GM18502 (cell line): ENCODE measurements at regions not wholly inside any gene's neighbourhood (a gene's known extent, or its start where the extent isn't known, plus 50 kb on each side); places are given as distances from the start of the nearest gene placed in this dataset.
"Not testable (repeated sequence)": the region's sequence is repeated elsewhere in the genome, so short reads cannot be mapped to it uniquely, and the experiment has no call there.

ENCODE experiments used
- ATAC-seq: cut with Tn5 transposase; IDR thresholded peaks from one replicate; pipeline ENCODE4 v1.9.1; 2021; ENCODE audit warnings: mild to moderate bottlenecking; ENCODE audit not compliant: unreplicated experiment, poor library complexity

DNA sequence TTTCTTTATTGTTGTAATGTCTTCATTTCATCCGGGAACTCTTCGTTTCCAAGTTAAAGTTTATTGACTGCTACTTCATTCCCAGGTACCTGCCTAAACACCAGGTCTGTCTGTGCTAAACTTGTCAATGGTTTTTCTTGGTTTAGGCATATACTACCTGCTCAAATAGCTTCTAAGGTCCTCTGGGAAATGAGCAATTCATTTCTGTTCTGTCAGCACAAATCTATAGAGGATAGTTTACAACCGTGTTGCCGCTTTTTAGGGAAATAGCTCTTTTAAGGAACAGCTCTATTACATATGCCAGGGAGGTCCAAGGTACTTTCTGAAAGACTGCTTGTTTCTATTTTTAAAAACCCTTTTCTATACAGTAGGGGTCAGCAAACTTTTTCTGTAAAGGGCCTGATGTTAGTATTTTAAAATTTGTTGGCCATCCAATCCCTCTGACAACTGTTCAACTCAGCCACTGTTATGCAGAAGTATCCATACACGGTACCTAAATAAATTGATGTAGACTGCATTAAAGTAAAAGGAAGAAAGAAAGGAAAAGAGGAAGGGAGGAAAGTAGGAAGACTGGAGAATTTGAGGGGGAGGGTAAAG lies 222.7 kb upstream of the PTBP2 start:
- no peak for ATAC-seq

DNA sequence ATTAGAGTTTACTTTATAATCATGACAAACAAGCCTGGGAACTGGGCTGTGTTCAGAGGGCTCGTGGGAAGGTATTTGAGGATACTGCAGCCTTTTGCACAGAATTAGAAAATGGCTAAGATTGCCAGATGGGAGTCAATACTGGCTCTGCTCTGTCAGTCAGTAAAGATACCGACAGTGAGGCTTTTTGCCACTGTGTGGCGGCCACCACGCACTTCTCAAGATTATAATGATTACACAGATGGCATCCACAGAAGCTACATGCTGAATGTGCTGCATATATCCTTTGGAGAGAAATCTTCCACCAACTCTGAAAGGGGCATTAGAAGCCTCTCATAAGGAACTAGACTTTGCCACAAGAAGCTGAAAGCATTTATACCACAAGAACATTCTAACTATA lies 213.4 kb upstream of the PTBP2 start:
- no peak for ATAC-seq

DNA sequence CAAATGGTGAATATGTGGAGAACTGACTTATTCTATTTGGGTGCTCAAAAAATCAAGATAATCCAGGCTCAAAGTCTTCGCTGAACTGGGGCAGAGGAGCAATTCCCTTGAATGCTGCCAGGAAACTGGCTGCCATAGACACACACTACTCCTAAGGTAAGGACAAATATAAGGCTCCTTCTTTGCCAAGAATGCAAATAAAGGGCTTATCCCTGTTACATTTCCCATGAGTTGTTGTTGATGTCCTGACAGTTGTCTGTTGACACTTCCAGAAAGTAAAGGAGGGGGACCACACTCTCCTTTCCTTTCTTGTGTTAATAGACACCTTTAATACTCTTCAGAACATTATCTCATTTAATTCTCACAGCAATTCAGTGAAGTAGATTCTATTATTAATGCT lies 212.2 kb upstream of the PTBP2 start:
- ATAC-seq = no peak

DNA sequence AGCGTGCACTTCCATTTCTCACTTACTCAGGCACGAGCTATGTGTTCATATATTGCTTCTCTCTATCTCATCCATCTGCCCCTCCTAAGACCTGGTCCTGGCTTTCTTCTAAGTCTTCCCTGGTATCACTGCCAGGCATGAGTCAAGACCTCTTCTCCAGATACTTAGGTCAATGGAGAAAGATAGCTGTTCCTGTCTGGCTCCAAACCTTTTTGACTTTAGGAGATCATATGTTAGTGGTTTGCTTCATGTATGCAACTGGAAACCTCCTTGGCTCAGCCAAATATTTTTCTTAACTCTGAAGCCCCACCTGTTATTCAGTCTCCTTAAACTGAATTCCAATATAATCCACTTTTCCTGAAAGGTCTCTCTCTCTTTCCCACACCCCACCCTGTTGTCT lies 211.6 kb upstream of the PTBP2 start:
- ATAC-seq = no peak

DNA sequence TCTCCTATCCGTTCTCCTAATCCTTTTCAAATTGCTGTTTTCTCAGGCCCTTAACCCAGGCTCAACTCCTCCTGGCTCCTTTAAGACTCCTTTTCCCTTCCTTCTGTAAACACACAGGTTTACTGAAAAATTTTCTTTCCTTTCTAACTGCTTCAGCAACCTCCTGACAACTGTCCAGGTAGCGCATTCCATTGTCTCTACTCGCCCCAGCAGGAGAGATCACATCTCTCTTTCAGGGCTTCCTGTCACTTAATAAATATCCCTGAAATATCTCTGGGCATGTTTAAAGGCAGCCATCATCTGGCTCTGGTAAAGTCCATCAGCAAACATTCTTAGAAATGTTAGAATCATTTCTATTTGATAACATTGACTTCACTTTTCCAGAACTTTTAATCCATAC lies 211.2 kb upstream of the PTBP2 start:
- no peak for ATAC-seq

DNA sequence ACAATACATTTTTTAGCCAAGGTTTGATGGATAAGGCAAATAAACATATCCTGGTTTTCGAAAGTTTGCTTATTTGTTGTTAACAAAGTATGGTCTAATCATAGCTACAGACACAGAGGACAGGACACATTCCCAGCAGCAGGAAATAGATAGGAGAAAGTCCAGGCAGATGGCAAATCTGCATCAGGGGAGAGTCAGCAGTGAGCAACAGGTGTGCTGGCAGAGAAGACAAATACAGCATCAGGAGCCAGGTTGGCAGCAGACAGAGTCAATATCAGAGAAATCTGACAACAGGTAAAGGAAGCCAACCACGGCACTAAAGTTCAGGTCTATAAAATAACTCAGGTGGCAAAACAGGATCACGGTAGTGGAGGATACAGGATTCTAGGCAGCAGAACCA lies 210.7 kb upstream of the PTBP2 start:
- ATAC-seq = no peak

DNA sequence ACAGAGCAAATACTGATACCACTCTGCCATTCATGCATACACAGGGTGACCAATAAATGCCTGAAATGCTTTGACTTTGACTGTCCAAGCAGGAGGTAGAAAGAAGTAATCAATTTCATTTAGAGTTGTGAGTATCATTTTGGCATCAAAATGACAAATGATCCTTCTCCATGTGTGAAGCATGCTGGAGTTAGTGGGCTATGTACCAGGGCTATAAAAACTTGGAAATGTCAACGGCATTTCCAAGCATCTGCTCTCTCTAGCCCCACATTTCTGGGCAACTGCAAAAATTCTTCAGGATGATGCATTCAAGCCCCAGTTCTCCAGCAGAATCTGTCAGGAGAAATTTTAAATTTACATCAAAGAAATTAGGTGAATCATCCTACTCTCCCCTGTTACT lies 208.4 kb upstream of the PTBP2 start:
- no peak for ATAC-seq

DNA sequence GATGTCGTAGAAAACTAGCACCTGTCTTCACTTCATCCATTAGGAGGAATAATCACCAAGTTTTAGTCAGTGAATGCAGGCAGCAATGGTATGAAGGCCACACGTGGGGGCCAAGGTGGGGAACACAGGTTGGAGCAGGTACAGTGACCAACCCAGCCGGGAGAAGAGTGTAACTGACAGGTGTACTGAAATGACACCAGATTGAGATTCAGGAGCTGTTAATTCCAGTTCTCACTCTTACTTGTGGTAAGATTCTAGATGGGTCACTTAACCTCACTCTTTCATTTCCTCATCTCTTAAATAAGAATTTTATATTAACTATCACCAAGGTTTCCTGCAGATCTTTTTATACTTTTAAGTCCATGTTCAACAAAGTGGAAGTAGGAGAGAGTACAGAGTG lies 206.2 kb upstream of the PTBP2 start:
- peak; percentile 78 for ATAC-seq

DNA sequence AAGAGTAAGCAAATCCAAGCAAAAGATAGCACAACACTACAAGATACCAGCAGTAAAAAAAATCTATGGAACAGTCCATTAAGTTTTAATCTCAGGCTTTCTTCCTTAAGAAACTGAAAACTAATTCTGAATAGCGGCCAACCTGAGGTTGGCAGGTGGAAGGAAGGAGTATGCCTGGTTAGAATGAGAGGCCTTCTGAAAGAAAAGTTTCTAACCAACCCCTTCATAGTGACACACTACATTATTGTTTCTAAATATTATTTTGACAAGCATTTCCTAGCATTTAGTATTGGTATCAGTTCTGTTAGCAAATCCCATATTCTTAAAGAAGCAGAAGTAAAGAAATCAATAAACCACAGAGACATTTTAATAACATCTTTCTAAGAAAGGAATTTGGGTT lies 205.7 kb upstream of the PTBP2 start:
- peak; percentile 43 for ATAC-seq

DNA sequence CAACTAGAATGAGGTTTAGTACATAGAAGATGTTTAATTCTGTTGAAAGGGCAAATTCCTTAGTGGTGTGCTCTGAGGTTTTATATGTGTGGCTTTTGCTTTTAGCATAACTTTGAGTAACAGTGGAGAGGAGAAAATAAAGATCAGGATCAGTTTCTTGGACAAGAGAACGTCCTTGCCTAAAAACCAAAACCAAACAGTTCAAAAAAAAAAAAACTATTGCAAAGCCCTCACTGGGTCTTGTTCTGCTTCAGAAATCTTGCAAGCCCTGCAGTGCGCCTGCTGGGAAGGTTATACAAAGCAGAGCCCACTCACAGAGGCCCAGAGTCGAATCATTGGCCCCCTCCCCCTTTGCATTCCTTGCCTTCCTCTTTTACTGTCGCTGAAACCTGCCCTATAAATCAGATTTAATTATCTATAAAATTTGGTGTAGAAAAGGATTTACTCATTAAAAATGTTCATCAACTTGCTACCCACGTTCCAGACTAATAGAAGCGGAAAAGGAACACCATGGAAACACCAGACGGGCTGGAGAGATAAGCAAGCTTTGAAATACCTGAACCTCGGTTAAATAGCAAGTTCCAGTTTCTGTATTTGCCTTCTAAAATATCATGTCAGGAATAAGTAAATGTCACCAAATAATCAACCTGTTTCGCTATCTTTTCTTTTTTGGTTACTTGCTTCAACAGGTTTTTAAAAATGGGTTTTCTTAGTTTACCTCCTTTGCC lies 201.6 kb upstream of the PTBP2 start:
- ATAC-seq = no peak

DNA sequence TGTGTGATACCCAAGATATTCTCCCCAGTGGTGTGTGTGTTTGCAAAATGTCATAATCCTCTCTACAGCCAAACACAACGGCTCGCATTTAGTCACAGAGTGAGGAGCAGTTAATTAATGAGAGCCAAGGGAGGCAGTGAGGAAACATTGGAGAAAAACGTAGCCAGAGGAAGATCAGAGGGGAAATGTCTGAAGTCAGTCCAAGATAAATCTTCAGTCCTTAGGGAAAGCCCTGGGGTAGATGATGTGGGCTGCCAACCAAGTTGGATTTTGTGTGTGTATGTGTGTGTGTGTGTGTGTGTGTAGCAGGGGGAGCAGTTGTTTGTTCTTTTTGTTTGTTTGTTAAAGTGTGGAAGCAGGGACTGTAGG lies 201.0 kb upstream of the PTBP2 start:
- no peak for ATAC-seq

DNA sequence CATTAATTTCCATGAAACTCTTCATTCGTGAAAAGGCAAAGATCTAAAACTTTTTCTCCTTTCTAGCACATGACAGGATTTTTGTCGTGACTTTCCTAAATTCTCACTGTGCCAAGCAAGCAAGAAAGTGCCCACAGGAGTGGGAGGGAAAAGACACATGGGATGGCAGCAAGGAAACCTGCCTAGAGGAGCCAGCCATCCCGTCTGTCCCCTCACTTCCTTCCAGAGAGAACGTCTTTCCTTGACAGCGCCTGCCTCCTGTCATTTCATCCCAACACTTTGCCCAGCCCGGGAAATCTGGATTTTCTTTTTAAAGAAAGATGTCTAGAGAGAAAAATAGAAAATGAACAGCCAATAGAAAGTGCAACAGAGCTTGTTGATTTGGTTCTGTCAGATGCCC lies 200.6 kb upstream of the PTBP2 start:
- no peak for ATAC-seq

DNA sequence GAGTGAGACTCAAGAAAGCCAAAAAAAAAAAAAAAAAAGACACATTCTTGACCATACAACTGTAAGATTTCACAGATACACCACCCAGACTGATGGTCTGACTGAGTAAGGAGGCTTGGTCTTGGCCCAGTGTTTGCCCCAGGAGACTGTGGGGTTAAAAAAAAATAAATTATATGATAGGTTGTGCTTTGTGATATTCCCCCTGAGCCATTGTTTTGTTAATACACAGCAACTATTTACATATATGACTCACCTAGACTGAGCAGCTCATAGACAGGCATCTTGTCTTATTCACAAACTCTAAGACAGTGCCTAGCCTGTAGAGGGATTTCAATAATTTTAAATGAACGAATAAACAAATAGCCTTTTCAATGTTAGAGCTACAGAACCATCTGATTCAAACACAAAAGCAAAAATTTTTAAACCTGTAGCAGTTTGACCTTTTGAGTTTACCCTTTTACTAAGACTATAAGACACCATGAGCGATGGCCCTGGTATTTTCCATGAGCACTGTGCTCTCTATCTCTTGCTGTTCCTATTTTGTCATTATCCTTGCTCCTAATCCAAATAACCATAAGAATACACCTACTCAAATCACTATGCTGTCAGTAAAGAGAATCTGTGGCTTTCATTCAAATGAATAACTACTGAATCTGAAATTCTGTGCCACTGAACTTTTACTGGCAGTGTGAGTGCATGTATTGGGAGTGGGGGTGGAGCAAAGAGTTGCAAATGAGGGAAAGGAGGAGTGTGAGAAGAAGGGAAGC lies 199.4 kb upstream of the PTBP2 start:
- ATAC-seq = no peak

DNA sequence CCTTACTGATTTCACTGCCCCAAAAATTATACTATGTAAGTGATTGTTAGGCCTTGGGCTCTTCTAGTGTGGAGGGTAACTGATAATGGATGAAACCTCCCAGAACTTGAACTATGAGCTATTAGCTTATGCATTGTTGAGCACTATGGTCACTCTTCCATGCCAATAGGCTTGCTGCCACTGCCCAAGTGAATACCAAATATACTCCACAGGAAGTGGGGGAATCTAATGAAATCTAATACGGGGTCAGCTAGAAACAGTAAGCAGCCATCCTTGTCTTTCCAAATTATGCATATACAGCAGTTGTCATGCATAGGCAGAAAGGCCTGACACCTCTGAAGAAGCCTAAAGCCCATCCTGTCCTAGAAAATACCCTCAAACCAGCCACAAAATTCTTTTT lies 198.7 kb upstream of the PTBP2 start:
- no peak for ATAC-seq

DNA sequence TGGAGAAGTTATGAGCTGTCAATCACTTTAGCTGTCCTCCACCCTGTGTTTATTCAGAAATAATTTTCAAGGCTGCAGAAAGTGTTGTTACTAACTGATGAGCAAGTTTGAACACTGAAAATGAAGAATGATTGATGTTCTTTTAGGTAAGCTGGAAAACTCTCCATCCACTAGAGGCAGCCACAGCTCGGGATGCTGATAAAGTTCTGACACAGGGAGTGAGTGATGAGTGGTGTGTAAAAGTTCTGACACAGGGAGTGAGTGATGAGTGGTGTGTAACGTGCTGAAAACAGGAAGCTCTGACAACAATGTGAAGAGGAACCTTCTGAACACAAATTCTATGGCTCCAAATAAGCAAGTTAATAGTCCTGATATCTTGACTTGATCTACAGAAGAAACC lies 197.5 kb upstream of the PTBP2 start:
- no peak for ATAC-seq

DNA sequence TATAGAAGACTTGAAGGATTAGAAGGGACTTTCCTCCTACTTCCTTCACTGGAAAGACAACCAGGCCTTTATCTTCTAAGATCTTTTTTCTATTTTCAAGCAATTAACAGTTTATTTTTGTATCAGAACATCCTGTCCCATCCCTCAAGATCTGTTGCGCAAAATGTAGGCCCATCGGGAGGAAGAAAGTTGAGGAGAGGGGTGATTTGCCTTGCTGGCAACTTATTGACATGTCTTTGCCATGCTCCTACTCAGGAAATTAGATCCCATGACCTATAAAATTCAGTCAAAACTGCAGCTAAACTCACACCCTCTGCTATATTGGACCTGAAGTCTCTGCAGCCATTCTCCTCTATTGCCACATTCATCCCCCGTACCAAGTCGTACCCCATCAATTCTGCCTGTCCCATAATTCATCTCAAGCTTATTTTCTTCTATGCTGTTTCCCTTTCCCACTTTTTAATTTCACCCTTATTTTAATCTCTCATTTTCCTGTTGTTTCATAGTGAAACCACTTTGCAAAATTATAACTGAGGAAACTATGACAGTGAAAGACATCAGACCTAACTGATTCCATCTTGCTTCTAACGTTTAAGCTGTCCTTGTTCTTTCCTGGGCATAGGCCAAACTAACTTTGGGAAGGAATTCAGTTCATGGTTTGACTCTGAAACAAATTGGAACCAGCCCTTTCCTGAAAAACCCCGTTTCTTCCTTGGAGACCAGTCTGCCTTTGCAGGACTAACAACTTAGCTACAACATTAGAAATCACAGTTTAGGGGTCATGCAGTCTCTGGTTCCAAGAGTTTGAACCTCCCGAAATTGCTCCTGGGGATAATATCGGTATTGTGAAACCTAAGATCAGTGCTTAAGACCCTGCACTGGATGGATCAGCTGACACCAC lies 195.7 kb upstream of the PTBP2 start:
- no peak for ATAC-seq

DNA sequence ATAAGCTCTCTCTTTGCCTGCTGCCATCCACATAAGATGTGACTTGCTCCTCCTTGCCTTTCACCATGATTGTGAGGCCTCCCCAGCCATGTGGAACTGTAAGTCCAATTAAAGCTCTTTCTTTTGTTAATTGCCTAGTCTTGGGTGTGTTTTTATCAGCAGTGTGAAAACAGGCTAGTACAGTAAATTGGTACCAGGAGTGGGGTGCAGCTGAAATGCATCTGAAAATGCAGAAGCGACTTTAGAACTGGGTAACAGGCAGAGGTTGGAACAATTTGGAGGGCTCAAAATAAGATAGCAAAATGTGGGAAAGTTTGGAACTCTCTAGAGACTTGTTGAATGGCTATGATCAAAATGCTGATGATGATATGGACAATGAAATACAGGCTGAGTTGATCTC lies 192.9 kb upstream of the PTBP2 start:
- not testable (repeated sequence) for ATAC-seq

DNA sequence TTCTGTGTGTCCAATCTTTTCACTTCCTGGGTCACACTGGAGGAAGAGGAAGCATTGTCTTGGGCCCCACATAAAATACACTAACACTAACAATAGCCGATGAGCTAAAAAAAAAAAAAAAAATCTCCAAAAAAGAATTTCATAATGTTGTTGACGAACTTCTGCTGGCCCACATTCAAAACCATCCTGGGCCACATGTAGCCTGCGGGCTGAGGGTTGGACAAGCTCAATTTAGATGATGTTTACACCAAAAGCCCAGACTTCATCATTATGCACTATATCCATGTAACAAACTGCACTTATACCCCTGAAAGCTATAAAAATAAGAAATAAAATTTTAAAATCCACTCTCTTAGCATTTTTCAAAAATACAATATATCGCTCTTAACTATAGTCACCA lies 187.8 kb upstream of the PTBP2 start:
- no peak for ATAC-seq

DNA sequence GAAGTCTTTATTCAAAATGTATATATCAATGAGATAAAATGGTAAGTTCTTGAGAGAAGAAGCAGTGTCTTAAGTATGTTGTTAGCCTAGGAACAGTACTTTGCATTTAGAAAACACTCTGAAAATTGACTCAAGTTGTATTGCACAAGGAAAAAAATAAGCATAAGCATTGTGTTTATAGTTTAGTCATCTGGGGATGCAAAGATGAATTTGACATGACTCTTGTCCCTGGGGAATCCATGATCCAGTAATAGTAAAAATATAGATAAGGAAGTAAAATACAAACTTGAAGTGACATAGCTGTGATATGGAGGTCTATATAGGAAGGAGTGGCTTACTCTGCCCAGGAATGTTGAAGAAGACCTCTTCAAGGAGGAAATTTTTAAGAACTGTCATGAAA lies 185.0 kb upstream of the PTBP2 start:
- no peak for ATAC-seq

DNA sequence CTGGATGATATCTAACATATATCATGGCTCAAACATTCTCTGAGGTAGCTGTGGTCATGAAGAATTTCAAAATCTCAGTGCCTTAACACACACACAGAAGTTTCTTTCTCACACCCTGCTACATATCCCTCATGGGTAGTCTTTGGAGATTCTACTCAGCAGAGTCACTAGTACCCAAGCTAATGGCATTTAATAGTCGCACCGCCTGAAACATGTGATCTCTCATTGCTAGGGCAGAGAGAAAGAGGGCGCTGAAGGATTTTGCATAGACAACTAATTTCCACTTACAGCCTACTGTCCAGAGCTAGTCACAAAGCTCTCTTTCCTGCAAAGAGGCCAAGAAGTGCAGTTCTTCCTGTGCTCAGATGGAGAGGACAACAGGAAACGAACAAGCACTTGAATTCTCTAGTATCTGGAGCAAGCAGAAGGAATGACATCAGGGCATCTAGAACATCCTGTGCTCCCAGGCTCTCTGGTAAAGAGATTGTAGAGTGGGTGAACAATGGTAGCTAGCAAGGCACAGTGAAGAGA lies 183.4 kb upstream of the PTBP2 start:
- ATAC-seq = no peak

DNA sequence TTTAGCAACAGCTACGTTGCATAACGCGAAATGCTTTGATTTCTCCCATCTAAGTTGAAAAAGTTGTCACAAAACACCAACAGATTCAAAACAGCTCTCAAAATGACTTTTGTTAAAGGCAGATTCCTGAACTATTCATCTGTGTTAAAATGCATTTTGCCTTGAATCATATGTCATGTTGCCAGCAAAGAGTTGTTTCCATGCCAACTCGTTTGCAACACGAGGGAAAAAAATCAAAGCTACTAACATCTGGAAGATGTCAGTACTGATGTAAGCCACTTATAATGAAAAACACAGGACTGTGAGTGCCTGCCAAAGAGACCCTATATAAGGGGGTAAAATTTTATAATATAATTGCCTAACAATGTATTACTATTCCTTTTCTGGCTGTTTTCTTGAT lies 182.7 kb upstream of the PTBP2 start:
- ATAC-seq = no peak
